ENCODE measurements at regions not wholly inside any gene's neighbourhood (a gene's known extent, or its start where the extent isn't known, plus 50 kb on each side); places are given as distances from the start of the nearest gene placed in this dataset.

GRCh38 chr13:68099631-68100030 is 869.5 kb upstream of the PCDH9 start:
- no peak for FAIRE-seq

GRCh38 chr13:68081061-68081460 is 850.9 kb upstream of the PCDH9 start:
- FAIRE-seq = no peak

GRCh38 chr13:68078874-68079273 is 848.7 kb upstream of the PCDH9 start:
- FAIRE-seq = no peak

GRCh38 chr13:68078469-68078868 is 848.3 kb upstream of the PCDH9 start:
- no peak for FAIRE-seq

GRCh38 chr13:68076046-68076445 is 845.9 kb upstream of the PCDH9 start:
- FAIRE-seq = no peak

GRCh38 chr13:68066879-68067513 is 836.9 kb upstream of the PCDH9 start:
- no peak for FAIRE-seq

- FAIRE-seq = no peak
These were observed 834.0 kb upstream of the PCDH9 start for GRCh38 chr13:68064001-68064770.

- FAIRE-seq = no peak
These were observed 833.0 kb upstream of the PCDH9 start for GRCh38 chr13:68063181-68063580.

- FAIRE-seq = no peak
These were observed 827.7 kb upstream of the PCDH9 start for GRCh38 chr13:68057836-68058235.

- no peak for FAIRE-seq
These were observed 826.9 kb upstream of the PCDH9 start for GRCh38 chr13:68056816-68057710.

GRCh38 chr13:68051910-68052309 is 821.8 kb upstream of the PCDH9 start:
- no peak for FAIRE-seq

GRCh38 chr13:68050761-68051160 is 820.6 kb upstream of the PCDH9 start:
- FAIRE-seq = no peak

- FAIRE-seq = no peak
These were observed 818.7 kb upstream of the PCDH9 start for GRCh38 chr13:68048802-68049359.

- FAIRE-seq = no peak
These were observed 817.8 kb upstream of the PCDH9 start for GRCh38 chr13:68047889-68048288.

- no peak for FAIRE-seq
These were observed 816.8 kb upstream of the PCDH9 start for GRCh38 chr13:68046903-68047302.

GRCh38 chr13:68030152-68030809 is 800.1 kb upstream of the PCDH9 start:
- FAIRE-seq = no peak

GRCh38 chr13:68028701-68029100 is 798.6 kb upstream of the PCDH9 start:
- no peak for FAIRE-seq

- FAIRE-seq = no peak
These were observed 797.2 kb upstream of the PCDH9 start for GRCh38 chr13:68027306-68027705.

- FAIRE-seq = no peak
These were observed 795.9 kb upstream of the PCDH9 start for GRCh38 chr13:68026077-68026476.

GRCh38 chr13:68025604-68026003 is 795.5 kb upstream of the PCDH9 start:
- FAIRE-seq = no peak

GRCh38 chr13:68023838-68024581 is 793.9 kb upstream of the PCDH9 start:
- no peak for FAIRE-seq

GRCh38 chr13:68019901-68020300 is 789.8 kb upstream of the PCDH9 start:
- no peak for FAIRE-seq

Data from G401.6 (cell line).